NCI-H146 treated with DMSO at 0.1 percent for 48 hours (cell line): ENCODE measurements at regions not wholly inside any gene's neighbourhood (a gene's known extent, or its start where the extent isn't known, plus 50 kb on each side); places are given as distances from the start of the nearest gene placed in this dataset.
"Not testable (repeated sequence)": the region's sequence is repeated elsewhere in the genome, so short reads cannot be mapped to it uniquely, and the experiment has no call there.

Experiments
- DNase-seq: peaks from one replicate; lab custom pipeline; 2025; ENCODE audit not compliant: unreplicated experiment; lab: John Stamatoyannopoulos, UW

DNA sequence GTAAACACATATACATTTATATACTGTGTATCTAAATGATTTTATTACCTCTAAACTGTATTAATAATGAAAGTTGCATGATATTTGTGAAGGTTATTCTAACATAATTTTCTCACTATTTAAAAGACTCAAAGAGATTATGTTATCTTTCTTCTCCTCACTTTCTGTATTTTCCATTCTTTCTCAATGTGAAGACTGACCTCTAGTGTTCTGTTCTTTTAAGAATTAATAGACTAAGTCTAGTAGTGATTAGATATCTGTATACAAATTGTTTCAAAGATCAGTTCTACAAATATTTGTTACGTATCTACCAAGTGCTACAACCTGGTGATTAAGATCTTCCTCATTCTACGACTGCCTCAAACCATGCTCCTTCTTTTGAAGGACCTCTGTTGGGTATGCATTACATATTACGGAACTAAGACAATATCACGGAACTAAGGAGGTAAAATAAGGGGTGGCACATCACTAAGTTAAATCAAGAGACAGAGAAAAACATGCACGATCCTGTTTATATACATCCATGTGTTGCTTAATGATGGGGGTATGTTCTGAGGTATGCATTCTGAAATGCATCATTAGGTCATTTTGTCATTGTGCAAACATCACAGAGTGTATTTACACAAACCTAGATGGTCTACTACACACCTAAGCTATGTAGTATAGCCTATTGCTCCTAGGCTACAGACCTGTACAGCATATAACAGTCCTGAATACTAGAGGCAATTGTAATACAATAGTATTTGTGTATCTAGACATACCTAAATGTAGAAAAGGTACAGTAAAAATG lies 161.5 kb upstream of the KBTBD8 start:
- DNase-seq: no peak

DNA sequence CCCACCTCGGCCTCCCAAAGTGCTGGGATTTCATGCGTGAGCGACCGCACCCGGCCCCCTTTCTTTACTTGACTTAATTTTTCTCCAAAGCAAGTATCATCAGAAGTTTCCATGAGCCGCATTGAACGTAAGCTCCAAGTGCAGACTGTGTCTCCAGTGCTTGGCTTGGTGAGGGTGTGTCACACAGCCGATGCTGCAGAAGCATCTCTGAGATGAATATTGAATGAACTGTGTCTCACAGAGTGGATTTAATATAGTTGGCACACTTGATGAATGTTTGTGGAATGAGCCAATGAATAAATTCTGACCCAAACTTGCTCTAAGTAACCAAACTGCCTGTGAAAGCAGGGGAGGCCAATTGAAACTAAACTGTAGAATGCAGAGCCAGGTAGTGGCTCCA lies 159.4 kb upstream of the KBTBD8 start:
- DNase-seq: no peak

DNA sequence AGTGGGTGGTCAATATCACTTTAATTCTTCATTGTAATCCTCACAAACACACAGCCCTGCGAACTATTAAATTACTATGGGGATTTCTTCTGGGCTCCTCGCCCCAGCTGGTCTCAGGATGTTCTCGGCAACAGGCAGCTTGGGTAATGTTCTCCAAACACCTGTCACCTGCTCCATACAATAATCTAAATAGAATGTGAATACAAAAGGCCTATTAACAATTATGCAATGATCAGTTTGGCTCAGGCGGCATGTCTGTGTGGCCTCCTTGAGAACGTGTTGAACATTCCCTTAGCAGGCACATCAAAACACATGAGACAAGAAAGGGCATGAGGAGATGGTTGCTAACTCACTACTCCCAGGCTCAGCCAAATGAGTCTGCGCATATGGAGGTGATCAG lies 158.6 kb upstream of the KBTBD8 start:
- no peak for DNase-seq

DNA sequence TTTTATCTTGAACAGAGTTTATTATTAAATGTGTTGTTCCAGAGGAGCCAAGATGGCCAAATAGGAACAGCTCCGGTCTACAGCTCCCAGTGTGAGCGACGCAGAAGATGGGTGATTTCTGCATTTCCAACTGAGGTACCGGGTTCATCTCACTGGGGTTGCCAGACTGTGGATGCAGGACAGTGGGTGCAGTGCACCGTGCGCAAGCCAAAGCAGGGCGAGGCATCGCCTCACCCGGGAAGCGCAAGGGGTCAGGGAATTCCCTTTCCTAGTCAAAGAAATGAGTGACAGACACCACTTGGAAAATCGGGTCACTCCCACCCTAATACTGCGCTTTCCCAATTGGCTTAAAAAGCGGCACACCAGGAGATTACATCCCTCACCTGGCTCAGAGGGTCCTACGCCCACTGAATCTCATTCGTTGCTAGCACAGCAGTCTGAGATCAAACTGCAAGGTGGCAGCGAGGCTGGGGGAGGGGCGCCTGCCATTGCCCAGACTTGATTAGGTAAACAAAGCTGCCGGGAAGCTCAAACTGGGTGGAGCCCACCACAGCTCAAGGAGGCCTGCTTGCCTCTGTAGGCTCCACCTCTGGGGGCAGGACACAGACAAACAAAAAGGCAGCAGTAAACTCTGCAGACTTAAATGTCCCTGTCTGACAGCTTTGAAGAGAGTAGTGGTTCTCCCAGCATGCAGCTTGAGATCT lies 155.2 kb upstream of the KBTBD8 start:
- DNase-seq: not testable (repeated sequence)

GRCh38 chr3:66851894-66852613 lies 146.1 kb upstream of the KBTBD8 start:
- no peak for DNase-seq

DNA sequence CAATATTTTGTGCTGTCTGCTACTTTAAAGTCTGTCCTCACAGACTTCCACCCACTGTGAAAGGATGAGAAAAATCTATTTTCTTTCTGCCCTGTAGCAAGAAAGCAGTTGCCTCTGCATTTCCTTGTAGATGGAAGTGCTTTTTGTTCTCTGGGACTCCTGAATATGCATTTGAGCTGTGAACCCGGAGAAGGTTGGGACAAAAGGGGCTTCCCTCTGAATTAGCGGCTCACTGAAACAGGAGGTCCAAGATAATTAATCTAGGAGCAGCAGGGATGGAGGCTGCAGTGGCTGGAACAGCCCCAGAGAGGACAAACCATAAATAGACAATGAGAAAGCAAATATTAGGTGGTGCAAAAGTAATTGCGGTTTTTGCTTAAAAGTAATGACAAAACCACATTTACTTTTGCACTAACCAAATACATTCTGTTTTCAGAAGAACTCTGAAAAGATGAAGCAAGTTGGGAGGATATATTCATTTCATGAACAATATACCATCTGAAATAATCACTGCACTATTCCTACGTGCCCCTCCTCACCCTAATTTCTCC lies 143.4 kb upstream of the KBTBD8 start:
- no peak for DNase-seq

- no peak for DNase-seq
Measured at GRCh38 chr3:66856533-66856932, 141.6 kb upstream of the KBTBD8 start.

DNA sequence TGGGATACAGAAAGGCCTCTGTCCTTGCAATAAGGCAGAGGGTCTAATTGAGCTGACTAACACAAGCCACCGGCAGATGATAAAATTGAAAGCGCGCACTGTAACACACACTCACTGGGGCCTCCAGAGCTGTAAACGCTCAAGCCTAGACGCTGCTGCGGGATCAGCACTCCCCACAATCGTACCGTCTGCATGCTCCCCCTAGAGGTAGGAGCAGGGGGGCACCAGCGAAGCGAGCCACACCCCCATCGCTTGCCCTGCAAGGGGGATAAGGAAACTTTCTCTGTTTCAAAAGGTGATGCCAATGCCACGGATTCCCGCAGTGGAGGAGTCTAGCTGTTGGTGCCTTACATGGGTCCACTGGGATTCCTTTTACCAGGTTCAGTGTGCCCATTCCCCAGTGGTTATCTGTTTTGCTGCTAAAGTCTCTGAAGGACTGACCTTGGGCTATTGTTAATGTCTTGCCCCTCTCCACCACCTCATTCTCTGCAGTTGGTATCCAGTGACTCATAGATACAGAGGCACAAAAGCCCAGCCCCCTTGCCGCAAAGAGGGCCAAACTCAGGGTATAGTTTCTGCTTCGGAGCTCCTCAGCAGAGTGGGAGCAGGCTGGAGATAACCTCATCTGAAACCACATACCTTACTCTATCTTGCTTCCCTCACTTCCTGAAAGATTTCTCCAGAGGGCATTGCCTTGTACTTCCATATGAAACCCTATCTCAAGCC lies 139.3 kb upstream of the KBTBD8 start:
- no peak for DNase-seq

- DNase-seq: no peak
Measured at GRCh38 chr3:66860771-66861170, 137.3 kb upstream of the KBTBD8 start.

- no peak for DNase-seq
Measured at GRCh38 chr3:66863205-66864111, 134.6 kb upstream of the KBTBD8 start.

GRCh38 chr3:66884659-66885058 lies 113.4 kb upstream of the KBTBD8 start:
- DNase-seq: no peak

DNA sequence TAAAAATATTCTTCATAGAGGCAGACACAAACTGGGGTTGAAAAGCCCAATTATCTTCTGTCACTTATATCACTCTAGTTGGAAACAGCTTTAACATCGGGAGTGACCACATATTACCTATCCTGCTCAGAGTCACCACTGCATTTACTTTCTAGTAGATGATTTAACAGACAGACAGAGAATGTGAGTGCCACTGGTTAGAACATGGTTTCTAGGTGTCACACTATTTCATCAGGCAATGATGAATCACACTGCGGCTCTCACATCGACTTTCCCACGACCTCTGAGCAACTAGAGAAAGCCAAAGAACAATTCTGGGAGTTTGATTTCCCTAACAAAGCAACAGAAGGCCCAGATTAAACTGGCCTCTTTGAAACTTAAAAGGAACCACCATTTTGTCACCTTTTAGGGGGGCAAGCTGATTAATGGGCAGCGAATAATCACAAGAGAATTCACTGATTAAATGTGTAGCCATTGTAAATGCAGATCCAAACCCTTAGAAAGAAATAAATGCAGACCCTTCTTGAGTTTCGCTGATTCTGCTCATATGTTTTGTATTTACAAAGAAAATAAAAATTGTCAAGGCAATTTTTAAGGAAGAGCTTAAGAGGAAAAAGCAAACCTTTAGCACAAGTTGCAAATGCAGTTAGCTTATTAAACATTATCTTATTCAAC lies 112.6 kb upstream of the KBTBD8 start:
- DNase-seq: no peak

- no peak for DNase-seq
Measured at GRCh38 chr3:66889750-66890494, 108.2 kb upstream of the KBTBD8 start.

- no peak for DNase-seq
Measured at GRCh38 chr3:66898155-66898554, 100.0 kb upstream of the KBTBD8 start.

DNA sequence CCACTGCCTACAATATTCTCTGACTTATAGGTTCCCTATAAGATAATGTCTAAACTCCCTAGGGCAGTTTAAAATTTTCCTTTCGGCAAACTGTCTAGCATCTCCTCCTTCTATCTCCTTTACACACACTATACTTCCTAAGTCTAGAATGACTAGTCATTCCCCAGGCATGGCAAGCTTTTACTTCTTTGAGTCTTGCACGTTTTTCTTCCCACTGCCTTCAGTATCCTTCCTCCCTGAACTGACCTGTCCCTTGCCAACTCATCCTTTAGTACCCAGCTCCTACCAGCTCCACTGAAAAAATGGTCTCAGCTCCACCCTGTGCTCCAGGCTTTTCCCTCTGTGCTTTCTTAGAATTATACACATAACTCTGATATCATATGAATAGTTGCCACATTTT lies 93.8 kb upstream of the KBTBD8 start:
- DNase-seq: no peak

GRCh38 chr3:66904831-66905493 lies 93.1 kb upstream of the KBTBD8 start:
- DNase-seq: no peak

- DNase-seq: no peak
Measured at GRCh38 chr3:66907136-66907535, 91.0 kb upstream of the KBTBD8 start.
